ENCODE measurements at regions not wholly inside any gene's neighbourhood (a gene's known extent, or its start where the extent isn't known, plus 50 kb on each side); places are given as distances from the start of the nearest gene placed in this dataset.
"Not testable (repeated sequence)": the region's sequence is repeated elsewhere in the genome, so short reads cannot be mapped to it uniquely, and the experiment has no call there.

GRCh38 chr1:149366402-149366801 lies 108.4 kb upstream of the NBPF19 start:
- not testable (repeated sequence) for FAIRE-seq

DNA sequence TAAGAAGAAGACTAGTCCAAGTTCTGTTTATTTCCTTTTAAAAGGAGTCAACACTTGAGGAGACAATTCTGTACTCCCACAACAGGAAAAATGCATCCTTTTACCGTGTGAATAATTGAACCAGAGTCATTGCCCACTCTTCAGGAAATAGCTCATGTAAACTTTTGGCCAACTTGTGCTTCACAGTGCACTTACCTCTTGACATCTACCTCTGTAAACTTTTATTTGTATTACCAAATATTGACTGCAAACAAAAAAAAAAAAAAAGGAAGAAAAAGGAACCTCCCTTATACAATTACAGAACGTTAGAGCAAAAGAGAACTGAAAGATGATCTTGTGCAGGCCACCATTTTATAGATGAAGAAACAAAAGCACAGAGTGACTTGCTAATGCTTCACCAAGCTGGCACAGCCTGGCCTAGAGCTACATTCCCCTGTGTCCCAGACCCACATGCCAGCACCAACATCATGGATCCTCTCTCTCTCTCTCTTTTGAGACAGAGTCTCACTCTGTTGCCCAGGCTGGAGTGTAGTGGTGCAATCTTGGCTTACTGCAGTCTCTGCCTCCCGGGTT lies 107.3 kb upstream of the NBPF19 start:
- FAIRE-seq = not testable (repeated sequence)

DNA sequence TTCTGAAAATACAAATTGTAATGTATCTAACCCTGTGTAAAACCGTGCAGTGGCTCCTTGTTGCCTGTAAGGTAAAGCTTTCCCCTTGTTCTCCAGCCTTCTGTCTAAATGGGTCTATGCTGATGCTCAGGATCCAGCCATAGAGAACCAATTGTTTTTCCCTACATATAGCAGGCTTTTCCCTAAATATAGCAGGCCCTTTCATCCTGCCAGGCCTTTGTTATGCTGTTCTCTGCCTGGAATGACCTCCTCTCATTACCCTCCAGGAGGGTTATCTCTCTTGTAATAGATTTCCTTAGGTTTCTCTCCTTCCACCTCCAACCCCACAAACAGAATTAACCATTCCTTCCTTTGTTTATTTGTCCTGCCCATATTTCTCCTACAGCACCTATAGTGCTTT lies 106.5 kb upstream of the NBPF19 start:
- not testable (repeated sequence) for FAIRE-seq

DNA sequence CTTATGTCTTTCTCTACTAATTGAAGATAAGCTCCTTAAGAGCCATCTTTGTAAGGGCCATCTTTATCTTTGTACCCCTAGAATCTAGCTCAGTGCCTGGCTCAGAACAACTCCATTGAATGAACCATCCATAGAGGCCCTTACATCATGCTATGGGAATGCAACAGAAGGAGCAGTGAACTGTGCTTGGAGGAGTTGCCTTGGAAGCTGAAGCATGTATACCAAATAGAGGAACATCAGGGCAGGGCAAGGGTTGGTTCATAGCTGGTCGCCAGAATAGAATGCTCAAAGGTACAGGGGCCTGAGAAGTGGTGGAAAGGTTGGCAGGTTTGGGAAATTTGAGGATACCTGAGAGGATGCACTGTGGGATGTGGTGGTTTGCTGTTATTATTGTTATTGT lies 105.8 kb upstream of the NBPF19 start:
- not testable (repeated sequence) for FAIRE-seq

DNA sequence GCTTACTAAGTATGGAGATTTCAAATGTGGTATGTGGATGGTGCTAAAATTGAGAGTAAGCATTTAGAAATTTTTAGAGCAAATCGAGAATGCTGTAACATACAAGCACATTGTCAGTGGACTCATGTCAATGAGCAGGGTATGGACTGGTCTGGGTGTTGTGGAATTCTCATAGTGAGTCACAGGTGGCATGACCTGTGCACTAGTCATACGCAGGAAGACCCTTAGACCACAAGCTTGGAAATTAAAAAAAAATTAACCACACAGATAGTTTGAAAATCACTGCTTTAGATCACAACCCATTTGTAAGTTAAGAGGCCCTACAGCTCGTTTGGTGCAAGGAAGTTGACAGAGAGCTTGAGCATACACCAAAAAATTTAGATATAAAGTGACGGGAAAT lies 102.9 kb upstream of the NBPF19 start:
- FAIRE-seq = not testable (repeated sequence)

DNA sequence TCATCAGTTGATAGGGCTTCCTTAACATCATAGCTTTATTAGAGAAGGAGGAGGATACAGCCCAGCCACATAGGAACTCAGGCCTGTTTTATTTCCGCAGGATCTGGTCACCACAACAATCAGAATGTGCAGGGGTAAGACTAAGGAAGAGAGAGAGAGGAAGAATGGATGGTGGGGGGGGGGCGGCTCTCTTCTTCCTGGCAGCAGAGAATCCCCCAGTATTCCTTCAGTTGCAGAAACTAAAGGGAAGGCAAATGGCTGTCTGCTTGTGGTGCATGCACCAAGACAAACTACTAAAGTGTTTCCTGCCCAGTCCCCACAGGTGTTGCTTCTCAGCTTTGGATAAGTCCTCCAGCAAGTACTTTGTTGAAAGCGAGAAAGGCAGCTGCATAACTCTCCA lies 96.4 kb upstream of the NBPF19 start:
- not testable (repeated sequence) for FAIRE-seq

DNA sequence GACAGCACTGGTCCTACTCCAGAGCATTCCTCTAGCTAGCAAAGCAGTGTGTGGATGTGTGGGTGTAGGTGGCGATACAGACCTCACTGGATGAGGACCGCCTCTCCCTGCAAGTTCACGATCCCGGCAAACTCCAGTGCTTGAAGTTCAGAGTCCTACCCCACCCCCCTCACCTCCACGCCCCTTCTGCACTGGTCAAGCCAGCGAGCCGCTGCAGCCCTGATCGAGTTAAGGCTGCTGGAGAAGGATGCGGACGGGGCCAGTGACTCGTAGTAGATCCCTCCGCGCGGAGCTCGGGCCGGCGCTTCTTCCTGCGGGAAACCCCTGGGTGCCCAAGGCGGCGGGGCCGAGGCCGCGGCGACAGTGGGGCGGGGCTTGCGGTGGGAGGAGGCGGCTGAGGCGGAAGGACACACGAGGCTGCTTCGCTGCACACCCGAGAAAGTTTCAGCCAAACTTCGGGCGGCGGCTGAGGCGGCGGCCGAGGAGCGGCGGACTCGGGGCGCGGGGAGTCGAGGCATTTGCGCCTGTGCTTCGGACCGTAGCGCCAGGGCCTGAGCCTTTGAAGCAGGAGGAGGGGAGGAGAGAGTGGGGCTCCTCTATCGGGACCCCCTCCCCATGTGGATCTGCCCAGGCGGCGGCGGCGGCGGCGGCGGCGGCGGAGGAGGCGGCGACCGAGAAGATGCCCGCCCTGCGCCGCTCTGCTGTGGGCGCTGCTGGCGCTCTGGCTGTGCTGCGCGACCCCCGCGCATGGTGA lies 84.5 kb upstream of the NBPF19 start:
- not testable (repeated sequence) for FAIRE-seq

- not testable (repeated sequence) for FAIRE-seq
These were observed 83.9 kb upstream of the NBPF19 start for GRCh38 chr1:149390931-149391330.

DNA sequence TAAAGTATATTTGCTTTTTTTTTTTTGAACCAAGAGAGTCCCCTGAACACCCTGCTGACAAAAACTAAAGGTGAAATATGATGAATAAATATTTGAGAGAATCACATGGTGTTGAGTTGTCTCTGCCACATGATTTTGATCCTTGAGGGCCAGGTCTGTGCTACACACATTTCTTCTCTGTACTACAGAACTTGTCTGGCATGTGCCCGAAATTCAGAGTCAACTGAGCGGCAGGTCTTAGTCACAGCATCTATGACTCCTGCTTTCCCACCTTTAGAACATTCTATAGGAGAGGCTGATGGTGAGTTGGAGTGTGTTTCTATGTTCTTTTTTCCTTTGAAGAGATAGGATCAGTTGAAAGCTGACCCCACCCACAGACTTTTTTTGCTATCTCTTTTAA lies 79.0 kb upstream of the NBPF19 start:
- not testable (repeated sequence) for FAIRE-seq

- not testable (repeated sequence) for FAIRE-seq
These were observed 76.3 kb upstream of the NBPF19 start for GRCh38 chr1:149398527-149398926.

GRCh38 chr1:149408404-149408803 lies 66.4 kb upstream of the NBPF19 start:
- FAIRE-seq = not testable (repeated sequence)

DNA sequence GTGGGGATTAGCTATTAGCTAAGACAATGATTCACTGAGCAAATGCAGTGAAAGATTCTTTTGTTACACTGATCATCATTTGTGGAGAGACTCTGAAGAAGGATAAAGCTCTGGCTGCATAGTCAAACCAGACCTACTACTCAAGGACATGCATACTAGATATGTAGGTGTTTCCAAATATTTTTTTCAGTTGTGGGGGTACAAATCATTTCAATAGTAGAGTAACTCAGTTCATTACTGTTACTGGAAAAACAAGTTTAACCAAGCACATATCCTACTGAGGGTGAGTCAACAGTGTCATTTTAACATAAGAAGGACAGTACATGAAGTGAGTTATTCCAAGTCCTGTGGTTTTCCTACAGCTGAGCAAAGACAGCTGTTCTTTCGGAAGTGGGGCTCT lies 59.5 kb upstream of the NBPF19 start:
- not testable (repeated sequence) for FAIRE-seq

- FAIRE-seq = not testable (repeated sequence)
These were observed 56.1 kb upstream of the NBPF19 start for GRCh38 chr1:149418782-149419181.

DNA sequence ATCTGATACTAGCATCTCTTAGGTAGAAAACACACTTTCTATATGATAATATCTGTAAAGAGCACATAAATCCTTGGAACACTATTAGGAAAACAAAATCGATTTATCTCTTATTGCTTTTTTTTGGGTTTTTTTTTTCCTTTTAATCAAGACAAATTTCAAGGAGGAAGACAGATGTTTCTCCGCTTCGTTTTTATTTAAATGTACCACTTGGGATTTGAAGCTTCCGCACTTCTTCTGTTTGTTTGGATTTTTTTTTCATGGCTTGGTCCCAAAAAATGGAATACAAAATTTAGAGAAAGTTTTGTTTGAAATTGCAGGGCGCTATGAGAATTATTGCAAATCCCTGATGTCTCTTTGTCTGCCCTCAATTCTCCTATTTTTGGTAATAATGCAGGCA lies 51.7 kb upstream of the NBPF19 start:
- not testable (repeated sequence) for FAIRE-seq

Data from TTC549 (cell line).